Chondrocyte (in vitro differentiated cells): ENCODE measurements at regions not wholly inside any gene's neighbourhood (a gene's known extent, or its start where the extent isn't known, plus 50 kb on each side); places are given as distances from the start of the nearest gene placed in this dataset.
"Not testable (repeated sequence)": the region's sequence is repeated elsewhere in the genome, so short reads cannot be mapped to it uniquely, and the experiment has no call there.

Source experiments
- DNase-seq: peaks from one replicate; pipeline ENCODE4 v3.0.0; 2021; ENCODE audit warnings: mixed read lengths, low spot score
- H3K27ac Mint-ChIP-seq: one replicate; pipeline ENCODE4 v1.8.0; 2021; ENCODE audit warnings: mild to moderate bottlenecking, moderate library complexity, mixed read lengths; ENCODE audit not compliant: unreplicated experiment
- H3K27me3 Mint-ChIP-seq: 2 replicates; pipeline ENCODE4 v1.8.0; 2021; ENCODE audit warnings: low read depth, mixed read lengths
- H3K36me3 Mint-ChIP-seq: 2 replicates; pipeline ENCODE4 v1.8.0; 2021; ENCODE audit warnings: low read depth, mixed read lengths
- H3K4me1 Mint-ChIP-seq: 2 replicates; pipeline ENCODE4 v1.8.0; 2021; ENCODE audit warnings: low read depth, mild to moderate bottlenecking, mixed read lengths
- H3K4me3 Mint-ChIP-seq: one replicate; pipeline ENCODE4 v1.8.0; 2021; ENCODE audit warnings: mild to moderate bottlenecking, moderate library complexity, mixed read lengths; ENCODE audit not compliant: unreplicated experiment
- H3K9me3 Mint-ChIP-seq: 2 replicates; pipeline ENCODE4 v1.8.0; 2021; ENCODE audit warnings: low read depth, mixed read lengths
- TF ChIP-seq, protein P1 (sequence below): fragments of 200-600 bp; sonication (generic); IDR thresholded peaks from 2 replicates; pipeline ENCODE4 v1.5.0; 2021; ENCODE audit warnings: antibody characterized with exemption, mild to moderate bottlenecking, moderate library complexity

DNA sequence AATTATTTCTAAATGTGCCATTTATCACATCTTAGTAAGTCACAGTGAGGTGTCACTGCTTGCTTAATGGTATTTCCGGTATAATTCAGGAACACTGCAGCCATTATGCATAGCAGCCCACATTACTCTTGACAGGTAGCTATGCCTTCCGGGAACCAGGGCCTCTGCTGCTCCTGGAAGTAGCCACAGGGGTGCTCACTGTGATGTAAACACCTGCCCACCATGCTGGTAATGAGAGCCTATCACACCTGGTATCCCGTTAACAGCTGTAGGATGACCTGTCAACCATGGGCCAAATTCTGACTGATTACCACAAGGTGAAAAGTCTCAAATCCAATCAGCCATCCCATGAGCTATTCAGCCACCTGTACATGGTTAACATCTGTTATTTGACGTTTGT is 647.0 kb upstream of the NXPH2 start:
- Mint-ChIP-seq H3K27ac (no peak overlapping the region), H3K27me3 (no peaks in the 10 kb centered on the region), H3K36me3 (no peaks in the 10 kb centered on the region), H3K4me3 (no peak overlapping the region), H3K4me1 (no peaks in the 10 kb centered on the region), H3K9me3 (no peaks in the 10 kb centered on the region)
- TF ChIP-seq, protein P1, sequence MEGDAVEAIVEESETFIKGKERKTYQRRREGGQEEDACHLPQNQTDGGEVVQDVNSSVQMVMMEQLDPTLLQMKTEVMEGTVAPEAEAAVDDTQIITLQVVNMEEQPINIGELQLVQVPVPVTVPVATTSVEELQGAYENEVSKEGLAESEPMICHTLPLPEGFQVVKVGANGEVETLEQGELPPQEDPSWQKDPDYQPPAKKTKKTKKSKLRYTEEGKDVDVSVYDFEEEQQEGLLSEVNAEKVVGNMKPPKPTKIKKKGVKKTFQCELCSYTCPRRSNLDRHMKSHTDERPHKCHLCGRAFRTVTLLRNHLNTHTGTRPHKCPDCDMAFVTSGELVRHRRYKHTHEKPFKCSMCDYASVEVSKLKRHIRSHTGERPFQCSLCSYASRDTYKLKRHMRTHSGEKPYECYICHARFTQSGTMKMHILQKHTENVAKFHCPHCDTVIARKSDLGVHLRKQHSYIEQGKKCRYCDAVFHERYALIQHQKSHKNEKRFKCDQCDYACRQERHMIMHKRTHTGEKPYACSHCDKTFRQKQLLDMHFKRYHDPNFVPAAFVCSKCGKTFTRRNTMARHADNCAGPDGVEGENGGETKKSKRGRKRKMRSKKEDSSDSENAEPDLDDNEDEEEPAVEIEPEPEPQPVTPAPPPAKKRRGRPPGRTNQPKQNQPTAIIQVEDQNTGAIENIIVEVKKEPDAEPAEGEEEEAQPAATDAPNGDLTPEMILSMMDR: no peak
- no peak for DNase-seq

DNA sequence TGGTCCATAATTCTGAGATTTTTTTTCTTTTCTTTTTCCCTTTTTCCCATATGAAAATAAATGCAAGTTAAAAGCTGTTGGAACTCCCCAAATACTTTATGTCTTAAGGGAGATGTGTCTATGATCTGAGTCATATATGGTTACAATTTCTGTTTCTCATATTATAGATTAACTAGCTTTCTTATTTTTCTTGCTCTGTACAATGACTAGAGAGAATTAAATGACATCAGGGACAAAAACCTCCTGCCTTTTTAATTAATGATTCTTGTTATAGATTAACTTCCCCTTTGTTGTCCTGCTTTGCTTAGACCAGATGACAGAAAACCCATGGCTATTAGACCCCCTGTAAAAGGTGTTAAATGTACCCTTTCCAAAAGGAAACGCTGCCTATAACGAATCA is 643.9 kb upstream of the NXPH2 start:
- TF ChIP-seq, protein P1: no peak
- Mint-ChIP-seq H3K4me1 (no peaks in the 10 kb centered on the region), H3K36me3 (no peaks in the 10 kb centered on the region), H3K27me3 (no peaks in the 10 kb centered on the region), H3K27ac (no peak overlapping the region), H3K4me3 (no peak overlapping the region), H3K9me3 (no peaks in the 10 kb centered on the region)
- no peak for DNase-seq

DNA sequence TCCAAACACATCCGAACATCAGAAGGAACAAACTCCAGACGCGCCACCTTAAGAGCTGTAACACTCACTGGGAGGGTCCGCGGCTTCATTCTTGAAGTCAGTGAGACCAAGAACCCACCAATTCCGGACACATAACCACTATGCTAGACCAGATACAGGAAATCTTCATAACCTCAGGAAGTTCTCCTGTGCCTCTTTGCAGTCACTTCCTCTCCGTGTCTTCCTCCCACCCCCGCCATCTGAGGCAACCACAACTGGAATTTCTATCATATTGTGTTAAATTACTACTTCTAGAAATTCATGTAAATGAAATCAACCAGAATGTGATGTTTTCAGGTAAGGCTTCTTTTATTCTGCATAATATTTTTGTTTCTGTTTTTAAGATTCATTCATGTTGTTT is 631.0 kb upstream of the NXPH2 start:
- DNase-seq: no peak
- Mint-ChIP-seq H3K4me3 (no peak overlapping the region), H3K4me1 (no peaks in the 10 kb centered on the region), H3K27me3 (no peaks in the 10 kb centered on the region), H3K9me3 (peaks cover 16% of the 10 kb centered on the region), H3K27ac (no peak overlapping the region), H3K36me3 (no peaks in the 10 kb centered on the region)
- TF ChIP-seq, protein P1: no peak

DNA sequence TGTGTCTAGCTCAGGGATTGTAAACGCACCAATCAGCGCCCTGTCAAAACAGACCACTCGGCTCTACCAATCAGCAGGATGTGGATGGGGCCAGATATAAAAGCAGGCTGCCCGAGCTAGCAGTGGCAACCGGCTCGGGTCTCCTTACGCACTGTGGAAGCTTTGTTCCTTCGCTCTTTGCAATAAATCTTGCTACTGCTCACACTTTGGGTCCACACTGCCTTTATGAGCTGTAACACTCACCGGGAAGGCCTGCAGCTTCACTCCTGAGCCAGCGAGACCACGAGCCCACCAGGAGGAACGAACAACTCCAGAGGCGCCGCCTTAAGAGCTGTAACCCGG is 630.6 kb upstream of the NXPH2 start:
- peaks cover 19% of the 10 kb centered on the region for H3K9me3 Mint-ChIP-seq
- not testable (repeated sequence) for H3K27me3 Mint-ChIP-seq, H3K4me1 Mint-ChIP-seq, H3K36me3 Mint-ChIP-seq, H3K27ac Mint-ChIP-seq, DNase-seq, H3K4me3 Mint-ChIP-seq

DNA sequence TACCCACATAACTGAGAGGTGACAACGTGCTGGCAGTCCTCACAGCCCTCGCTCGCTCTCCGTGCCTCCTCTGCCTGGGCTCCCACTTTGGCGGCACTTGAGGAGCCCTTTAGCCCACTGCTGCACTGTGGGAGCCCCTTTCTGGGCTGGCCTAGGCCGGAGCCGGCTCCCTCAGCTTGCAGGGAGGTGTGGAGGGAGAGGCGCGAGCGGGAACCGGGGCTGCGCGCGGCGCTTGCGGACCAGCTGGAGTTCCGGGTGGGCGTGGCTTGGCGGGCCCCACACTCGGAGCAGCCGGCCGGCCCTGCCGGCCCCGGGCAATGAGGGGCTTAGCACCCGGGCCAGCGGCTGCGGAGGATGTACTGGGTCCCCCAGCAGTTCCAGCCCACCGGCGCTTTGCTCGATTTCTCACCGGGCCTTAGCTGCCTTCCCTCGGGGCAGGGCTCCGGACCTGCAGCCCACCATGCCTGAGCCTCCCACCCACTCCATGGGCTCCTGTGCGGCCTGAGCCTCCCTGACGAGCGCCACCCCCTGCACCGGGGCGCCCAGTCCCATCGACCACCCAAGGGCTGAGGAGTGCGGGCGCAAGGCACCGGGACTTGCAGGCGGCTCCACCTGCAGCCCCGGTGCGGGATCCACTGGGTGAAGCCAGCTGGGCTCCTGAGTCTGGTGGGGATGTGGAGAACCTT is 630.1 kb upstream of the NXPH2 start:
- not testable (repeated sequence) for H3K27me3 Mint-ChIP-seq, H3K4me1 Mint-ChIP-seq, DNase-seq, H3K36me3 Mint-ChIP-seq, H3K27ac Mint-ChIP-seq, H3K4me3 Mint-ChIP-seq
- peaks cover 17% of the 10 kb centered on the region for H3K9me3 Mint-ChIP-seq

DNA sequence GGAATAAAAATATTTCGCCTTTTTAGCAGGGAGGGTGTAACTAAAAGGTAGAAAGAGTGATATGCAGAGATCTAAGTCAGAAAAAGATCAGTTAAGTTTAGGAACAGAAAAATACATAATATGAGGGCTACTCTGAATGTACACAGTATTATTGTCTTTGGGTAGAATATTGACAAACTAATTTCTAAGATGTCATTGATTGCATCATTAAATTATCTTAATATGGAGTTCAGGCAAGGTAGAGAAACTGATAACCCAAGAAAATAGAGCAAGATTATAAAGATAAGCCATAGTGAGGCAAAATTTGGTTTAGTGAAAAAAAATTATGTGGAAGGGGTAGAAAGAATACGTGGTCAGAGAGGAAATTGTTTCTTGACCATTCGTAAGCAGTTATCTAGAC is 629.0 kb upstream of the NXPH2 start:
- no peaks in the 10 kb centered on the region for H3K4me1 Mint-ChIP-seq
- no peak for DNase-seq
- H3K9me3 Mint-ChIP-seq: peaks cover 6% of the 10 kb centered on the region
- H3K4me3 Mint-ChIP-seq: no peak overlapping the region
- no peak overlapping the region for H3K27ac Mint-ChIP-seq
- TF ChIP-seq, protein P1: no peak
- H3K36me3 Mint-ChIP-seq: no peaks in the 10 kb centered on the region
- no peaks in the 10 kb centered on the region for H3K27me3 Mint-ChIP-seq
